HEK293 (cell line): ENCODE measurements at regions not wholly inside any gene's neighbourhood (a gene's known extent, or its start where the extent isn't known, plus 50 kb on each side); places are given as distances from the start of the nearest gene placed in this dataset.

Source experiments
- ATF2 ChIP-seq: fragments of 450-650 bp; formaldehyde crosslinking; IDR thresholded peaks from 2 replicates; pipeline ENCODE4 v1.5.1; 2016; ENCODE audit warnings: missing biosample characterization, missing genetic modification characterization, low read depth
- ZNF549 ChIP-seq: fragments of 450-650 bp; IDR thresholded peaks from 2 replicates; pipeline ENCODE4 v1.5.1; 2018; ENCODE audit warnings: missing biosample characterization, missing genetic modification characterization, mild to moderate bottlenecking, inconsistent platforms, moderate library complexity

GRCh38 chr5:158383486-158383885 is 524.5 kb upstream of the CLINT1 start:
- TF ChIP-seq ATF2 (tag by site-specific recombination), result no peak
- TF ChIP-seq ZNF549 (tag by site-specific recombination), result no peak
